Loucy (cell line): ENCODE measurements at regions not wholly inside any gene's neighbourhood (a gene's known extent, or its start where the extent isn't known, plus 50 kb on each side); places are given as distances from the start of the nearest gene placed in this dataset.

ENCODE experiments used
- H2AFZ ChIP-seq: fragments of 200-600 bp; sonication (generic); 2 replicates; pipeline ENCODE4 v1.6.0; 2016; ENCODE audit warnings: antibody characterized with exemption, mild to moderate bottlenecking, low read length, moderate library complexity
- H3F3A ChIP-seq: fragments of 200-600 bp; 2 replicates; pipeline ENCODE4 v1.6.0; 2016; ENCODE audit warnings: antibody characterized with exemption, low read depth, mild to moderate bottlenecking
- H3K27me3 ChIP-seq: fragments of 200-600 bp; sonication (generic); 2 replicates; pipeline ENCODE4 v1.6.1; 2014; ENCODE audit warnings: low read length, mild to moderate bottlenecking; ENCODE audit not compliant: insufficient read depth, poor library complexity, severe bottlenecking
- H3K36me3 ChIP-seq: fragments of 200-600 bp; sonication (generic); 2 replicates; pipeline ENCODE4 v1.6.1; 2016; ENCODE audit warnings: low read length; ENCODE audit not compliant: insufficient read depth
- H3K4me1 ChIP-seq: fragments of 200-600 bp; sonication (generic); 2 replicates; pipeline ENCODE4 v1.5.1; 2014; ENCODE audit warnings: low read length, mild to moderate bottlenecking; ENCODE audit not compliant: insufficient read depth, poor library complexity, severe bottlenecking
- H3K4me2 ChIP-seq: fragments of 200-600 bp; sonication (generic); 2 replicates; pipeline ENCODE4 v1.6.0; 2014; ENCODE audit warnings: antibody characterized with exemption, low read length, low read depth, mild to moderate bottlenecking; ENCODE audit not compliant: poor library complexity, severe bottlenecking
- H3K4me3 ChIP-seq: fragments of 200-600 bp; sonication (generic); 2 replicates; pipeline ENCODE4 v1.5.1; 2014; ENCODE audit warnings: low read length, mild to moderate bottlenecking, mixed read lengths; ENCODE audit not compliant: poor library complexity, severe bottlenecking
- H3K79me2 ChIP-seq: fragments of 200-600 bp; sonication (generic); 2 replicates; pipeline ENCODE4 v1.6.1; 2014; ENCODE audit warnings: low read length; ENCODE audit not compliant: insufficient read depth
- H3K9ac ChIP-seq: fragments of 200-600 bp; sonication (generic); 2 replicates; pipeline ENCODE4 v1.6.0; 2014; ENCODE audit warnings: mild to moderate bottlenecking, low read depth, low read length, moderate library complexity; ENCODE audit not compliant: poor library complexity, severe bottlenecking
- H3K9me2 ChIP-seq: fragments of 200-600 bp; sonication (generic); replicated peaks from 2 replicates; pipeline ENCODE4 v1.6.1; 2016; ENCODE audit warnings: low read depth, low read length, mixed read lengths
- H3K9me3 ChIP-seq: fragments of 200-600 bp; sonication (generic); 2 replicates; pipeline ENCODE4 v1.6.1; 2014; ENCODE audit warnings: mild to moderate bottlenecking, antibody characterized with exemption, low read length, low read depth; ENCODE audit not compliant: insufficient read depth
- H4K20me1 ChIP-seq: fragments of 200-600 bp; sonication (generic); 2 replicates; pipeline ENCODE4 v1.6.0; 2014; ENCODE audit warnings: antibody characterized with exemption, low read length, mild to moderate bottlenecking; ENCODE audit not compliant: insufficient read depth, poor library complexity, severe bottlenecking
- EZH2phosphoT487 ChIP-seq: fragments of 200-600 bp; IDR thresholded peaks from 2 replicates; pipeline ENCODE4 v1.6.1; 2018; ENCODE audit warnings: antibody characterized with exemption, mild to moderate bottlenecking, moderate library complexity, borderline replicate concordance
- TF ChIP-seq, protein P1 (sequence below): fragments of 200-600 bp; sonication (generic); conservative IDR thresholded peaks from 2 replicates; pipeline ENCODE4 v1.5.1; 2014; ENCODE audit warnings: mild to moderate bottlenecking, antibody characterized with exemption, low read length

DNA sequence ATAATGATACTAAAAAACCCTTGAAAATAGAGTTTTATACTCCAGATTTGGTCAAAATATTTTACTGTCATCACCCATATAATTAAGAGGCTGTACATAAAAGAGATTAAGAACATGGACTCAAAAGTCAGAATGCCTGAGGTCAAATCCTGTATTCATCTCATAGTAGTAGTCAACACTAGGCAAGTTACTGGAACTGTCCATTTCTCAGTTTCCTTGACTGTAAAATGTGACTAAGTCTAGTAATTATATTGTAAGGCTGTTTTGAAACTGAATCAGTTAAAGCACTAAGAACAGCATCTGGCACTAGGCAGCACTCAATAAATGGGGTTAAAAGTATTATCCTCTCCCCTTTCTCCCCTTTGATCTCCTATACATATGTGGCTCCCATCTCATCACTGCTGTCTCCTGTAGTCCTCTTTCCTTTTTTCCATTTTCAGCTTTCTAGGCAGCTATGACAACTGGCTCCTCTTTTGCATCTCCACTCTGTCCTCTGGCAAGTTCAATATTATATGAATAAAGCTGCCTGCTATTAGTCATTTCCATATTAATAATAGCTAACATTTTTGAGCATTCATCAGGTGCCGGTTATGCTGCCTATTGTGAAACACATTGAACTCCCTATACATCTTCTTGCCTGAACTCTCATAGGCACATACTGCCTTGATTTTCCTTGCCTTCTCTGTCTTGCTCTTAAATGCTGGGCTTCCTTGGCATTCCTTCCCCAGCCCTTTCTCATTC, 185.8 kb upstream of the NREP start:
- Histone ChIP-seq H3K36me3 (no peaks in the 10 kb centered on the region), H3K27me3 (no peaks in the 10 kb centered on the region), H3K4me3 (no peak overlapping the region), H3K9ac (no peak overlapping the region), H3K9me3 (no peaks in the 10 kb centered on the region), H3K9me2 (no peaks in the 10 kb centered on the region), H4K20me1 (no peaks in the 10 kb centered on the region), H3K4me2 (no peak overlapping the region), H2AFZ (no peak overlapping the region), H3K79me2 (no peaks in the 10 kb centered on the region), H3K4me1 (no peaks in the 10 kb centered on the region), H3F3A (no peaks in the 10 kb centered on the region)
- TF ChIP-seq, protein P1, sequence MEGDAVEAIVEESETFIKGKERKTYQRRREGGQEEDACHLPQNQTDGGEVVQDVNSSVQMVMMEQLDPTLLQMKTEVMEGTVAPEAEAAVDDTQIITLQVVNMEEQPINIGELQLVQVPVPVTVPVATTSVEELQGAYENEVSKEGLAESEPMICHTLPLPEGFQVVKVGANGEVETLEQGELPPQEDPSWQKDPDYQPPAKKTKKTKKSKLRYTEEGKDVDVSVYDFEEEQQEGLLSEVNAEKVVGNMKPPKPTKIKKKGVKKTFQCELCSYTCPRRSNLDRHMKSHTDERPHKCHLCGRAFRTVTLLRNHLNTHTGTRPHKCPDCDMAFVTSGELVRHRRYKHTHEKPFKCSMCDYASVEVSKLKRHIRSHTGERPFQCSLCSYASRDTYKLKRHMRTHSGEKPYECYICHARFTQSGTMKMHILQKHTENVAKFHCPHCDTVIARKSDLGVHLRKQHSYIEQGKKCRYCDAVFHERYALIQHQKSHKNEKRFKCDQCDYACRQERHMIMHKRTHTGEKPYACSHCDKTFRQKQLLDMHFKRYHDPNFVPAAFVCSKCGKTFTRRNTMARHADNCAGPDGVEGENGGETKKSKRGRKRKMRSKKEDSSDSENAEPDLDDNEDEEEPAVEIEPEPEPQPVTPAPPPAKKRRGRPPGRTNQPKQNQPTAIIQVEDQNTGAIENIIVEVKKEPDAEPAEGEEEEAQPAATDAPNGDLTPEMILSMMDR = no peak
- TF ChIP-seq EZH2phosphoT487 = no peak

DNA sequence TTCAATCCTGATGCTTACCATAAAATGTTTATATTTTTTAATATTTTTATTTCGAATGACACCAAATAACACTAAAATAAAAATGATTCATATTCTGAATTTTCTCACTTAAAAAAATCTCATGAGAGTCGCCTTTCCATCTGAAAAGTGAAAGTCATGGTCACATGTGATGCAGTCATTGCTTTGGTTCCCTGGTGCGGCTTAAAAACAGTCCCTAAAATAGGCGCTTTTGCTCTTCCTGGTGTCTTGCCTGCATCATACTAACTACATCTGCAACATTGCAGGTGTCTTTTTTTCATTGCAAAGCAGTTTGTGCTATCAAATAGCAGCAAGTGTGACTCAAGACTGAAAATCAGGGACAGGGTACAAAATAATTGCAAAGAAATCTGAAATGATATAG, 185.2 kb upstream of the NREP start:
- no peak overlapping the region for H3K4me3 ChIP-seq
- no peaks in the 10 kb centered on the region for H3K9me3 ChIP-seq
- TF ChIP-seq EZH2phosphoT487 = no peak
- TF ChIP-seq, protein P1 = no peak
- no peaks in the 10 kb centered on the region for H4K20me1 ChIP-seq
- no peaks in the 10 kb centered on the region for H3K27me3 ChIP-seq
- no peaks in the 10 kb centered on the region for H3K36me3 ChIP-seq
- no peak overlapping the region for H3K4me2 ChIP-seq
- no peak overlapping the region for H2AFZ ChIP-seq
- H3F3A ChIP-seq = no peaks in the 10 kb centered on the region
- no peaks in the 10 kb centered on the region for H3K79me2 ChIP-seq
- no peaks in the 10 kb centered on the region for H3K9me2 ChIP-seq
- no peaks in the 10 kb centered on the region for H3K4me1 ChIP-seq
- no peak overlapping the region for H3K9ac ChIP-seq

DNA sequence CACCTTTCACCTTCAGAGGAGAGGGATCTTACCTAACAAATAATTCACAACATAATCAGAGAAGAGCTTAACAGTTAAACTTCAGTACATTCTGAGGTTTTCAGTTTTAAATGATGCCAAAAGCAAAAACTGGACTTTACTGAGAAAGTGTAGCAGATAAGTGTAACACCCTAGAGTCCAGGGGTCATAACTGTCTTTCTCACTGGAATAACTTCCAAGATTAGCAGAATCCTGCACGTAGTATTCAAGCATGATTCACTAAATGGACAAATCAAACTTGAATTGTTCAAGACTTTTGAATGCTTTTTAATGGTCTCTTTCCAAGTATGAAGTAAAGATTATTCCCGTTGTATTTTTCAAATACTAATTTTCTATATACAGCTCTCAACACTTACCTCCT, 180.1 kb upstream of the NREP start:
- Histone ChIP-seq H3K4me2 (no peak overlapping the region), H3K4me3 (no peak overlapping the region), H3K27me3 (no peaks in the 10 kb centered on the region), H3K9ac (no peak overlapping the region), H3K4me1 (no peaks in the 10 kb centered on the region), H3K36me3 (no peaks in the 10 kb centered on the region), H3K79me2 (no peaks in the 10 kb centered on the region), H3K9me3 (no peaks in the 10 kb centered on the region), H3F3A (no peaks in the 10 kb centered on the region), H2AFZ (no peak overlapping the region), H4K20me1 (no peaks in the 10 kb centered on the region), H3K9me2 (no peaks in the 10 kb centered on the region)
- TF ChIP-seq, protein P1 = no peak
- TF ChIP-seq EZH2phosphoT487 = no peak
